AG08396 (cell line): ENCODE measurements at regions not wholly inside any gene's neighbourhood (a gene's known extent, or its start where the extent isn't known, plus 50 kb on each side); places are given as distances from the start of the nearest gene placed in this dataset.
A peak's percentile ranks its signal among the peaks of the same experiment; 100 is the strongest.

Experiments
- DNase-seq: peaks from one replicate; pipeline ENCODE4 v3.0.0; 2012; ENCODE audit warnings: low spot score, mixed read lengths

DNA sequence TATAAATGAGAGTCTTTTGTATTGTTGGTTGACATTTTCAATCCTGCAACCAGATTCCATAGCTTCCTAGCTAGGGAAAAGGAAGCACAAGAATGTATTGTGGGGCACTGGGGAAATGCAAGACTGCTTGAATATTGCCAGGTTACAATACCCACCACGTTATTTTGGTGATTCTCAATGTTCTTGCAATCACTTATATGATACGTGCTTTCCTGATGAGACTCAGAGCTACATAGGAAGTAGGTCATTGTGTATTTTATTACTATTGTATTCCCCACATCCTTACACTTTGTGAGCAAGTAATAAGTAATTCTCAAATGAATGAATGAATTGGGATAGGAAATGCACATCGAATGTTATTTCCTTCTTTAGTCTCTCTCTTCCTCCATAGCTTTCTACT lies 217.1 kb upstream of the CD180 start:
- DNase-seq, result no peak

- no peak for DNase-seq
Measured at GRCh38 chr5:67409126-67409777, 212.7 kb upstream of the CD180 start.

DNA sequence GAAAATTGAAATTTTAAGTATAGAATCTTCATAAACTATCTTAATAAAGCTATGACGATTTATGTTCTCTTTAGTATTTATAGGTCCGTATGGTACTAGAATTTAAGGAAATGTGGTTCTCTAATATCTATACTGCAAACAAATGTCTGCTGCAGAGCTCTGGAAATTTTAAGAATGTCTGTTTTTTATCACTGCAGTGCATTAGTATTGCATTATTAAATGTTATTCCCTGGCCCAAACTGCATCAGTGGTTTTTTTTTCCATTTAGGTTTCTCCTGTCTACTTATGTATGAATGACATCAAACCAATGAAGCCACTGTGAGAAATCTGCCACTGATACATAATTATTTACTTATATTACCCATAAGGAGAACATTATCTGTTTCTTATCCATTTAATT lies 211.4 kb upstream of the CD180 start:
- no peak for DNase-seq

DNA sequence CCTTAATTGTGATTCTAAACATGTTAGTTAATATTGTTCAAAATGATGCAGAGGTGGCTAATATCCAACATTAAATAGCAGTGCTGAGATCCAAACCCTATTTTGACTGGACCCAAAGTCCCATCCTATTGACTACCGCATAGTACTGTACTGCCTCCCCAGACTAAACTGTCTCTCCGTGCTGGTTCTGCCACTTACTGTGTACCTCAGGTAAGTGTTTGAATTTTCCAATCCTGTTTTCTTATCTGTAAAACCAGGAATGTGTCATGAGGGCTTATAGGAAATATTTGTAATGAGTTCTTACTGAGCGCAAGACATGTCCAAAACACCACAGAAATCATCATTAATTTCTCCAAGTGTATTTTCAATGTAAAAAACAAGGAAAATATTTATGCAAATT lies 209.2 kb upstream of the CD180 start:
- DNase-seq, result no peak

DNA sequence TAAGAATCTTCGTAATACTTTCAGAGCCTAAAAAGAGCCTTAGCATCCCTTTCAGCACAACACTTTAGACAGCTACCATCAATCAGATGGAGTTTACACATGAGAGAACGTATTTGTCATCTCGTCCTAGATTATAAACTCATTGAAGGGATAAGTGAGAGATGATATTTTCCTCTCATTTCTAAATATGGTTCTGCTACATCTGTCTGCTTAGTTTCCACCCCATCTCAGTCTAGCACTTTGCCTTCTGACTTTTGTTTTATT lies 208.4 kb upstream of the CD180 start:
- no peak for DNase-seq

GRCh38 chr5:67404256-67405100 lies 207.9 kb upstream of the CD180 start:
- DNase-seq, result peak; percentile 6

DNA sequence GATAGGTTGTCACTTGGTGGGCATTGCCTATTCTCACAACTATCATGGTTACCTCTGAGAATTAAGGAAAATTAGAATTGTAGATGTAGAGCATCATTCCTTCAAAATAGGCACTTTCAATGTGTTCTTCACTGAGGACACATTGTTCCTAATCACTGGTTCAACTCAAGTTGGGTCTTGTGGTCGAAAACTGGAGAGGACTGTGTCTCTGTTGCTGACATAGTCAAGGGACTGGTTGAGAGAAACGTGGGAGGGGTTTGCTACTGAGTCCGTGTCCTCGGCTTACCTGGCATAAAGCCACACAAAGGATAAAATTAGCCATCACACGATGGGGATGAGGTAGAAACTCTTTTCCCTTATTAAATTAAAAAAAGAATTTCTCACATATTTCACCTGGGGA lies 205.9 kb upstream of the CD180 start:
- no peak for DNase-seq

- DNase-seq, result no peak
Measured at GRCh38 chr5:67401172-67401571, 204.6 kb upstream of the CD180 start.

DNA sequence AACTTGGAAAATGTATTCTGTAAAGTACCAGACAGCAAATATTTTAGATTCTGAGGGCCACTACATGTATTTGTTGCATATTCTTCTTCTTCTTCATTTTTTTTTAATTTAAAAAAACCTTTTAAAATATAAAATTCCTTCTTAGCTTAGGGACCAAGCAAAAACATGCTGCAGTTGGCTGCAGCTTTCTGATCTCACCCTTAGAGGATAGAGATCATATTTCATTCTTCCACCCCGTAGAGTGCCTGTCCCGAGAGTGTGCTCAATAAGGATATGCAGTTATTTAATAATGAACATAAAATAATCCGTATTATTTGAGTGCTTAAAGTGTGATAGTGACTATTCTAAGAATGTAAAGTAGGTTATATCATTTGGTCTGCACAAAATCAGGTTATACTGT lies 204.2 kb upstream of the CD180 start:
- no peak for DNase-seq

DNA sequence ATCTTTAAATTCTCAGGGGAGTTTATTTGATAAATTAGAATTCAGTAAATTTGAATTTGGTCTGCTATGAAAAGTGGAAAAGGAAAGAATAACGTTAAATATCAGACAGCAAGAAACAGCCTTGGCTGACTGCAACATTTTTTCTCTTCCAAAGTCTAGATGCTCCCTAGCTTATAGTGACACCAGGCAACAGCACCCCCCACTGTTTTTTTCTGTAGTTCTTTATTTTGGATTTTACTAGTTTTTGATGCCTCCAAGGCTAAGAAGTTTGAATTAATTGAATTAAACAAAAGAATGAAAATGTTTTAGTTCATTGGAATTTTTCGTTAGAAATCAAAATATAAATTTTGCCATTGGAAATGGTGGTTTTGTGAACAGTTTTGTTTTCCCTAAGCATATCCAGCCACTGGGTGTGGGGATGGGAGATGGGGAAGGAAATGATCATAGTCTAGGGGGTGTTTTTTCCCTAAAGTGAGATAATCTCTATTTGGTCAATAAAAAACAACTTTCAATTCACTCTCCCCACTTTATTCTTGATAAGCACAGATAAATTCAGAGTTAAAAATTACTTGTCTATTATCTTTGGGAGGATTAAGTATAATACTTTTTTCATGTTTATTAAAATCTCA lies 199.3 kb upstream of the CD180 start:
- DNase-seq, result no peak

GRCh38 chr5:67393211-67393610 lies 196.6 kb upstream of the CD180 start:
- no peak for DNase-seq

DNA sequence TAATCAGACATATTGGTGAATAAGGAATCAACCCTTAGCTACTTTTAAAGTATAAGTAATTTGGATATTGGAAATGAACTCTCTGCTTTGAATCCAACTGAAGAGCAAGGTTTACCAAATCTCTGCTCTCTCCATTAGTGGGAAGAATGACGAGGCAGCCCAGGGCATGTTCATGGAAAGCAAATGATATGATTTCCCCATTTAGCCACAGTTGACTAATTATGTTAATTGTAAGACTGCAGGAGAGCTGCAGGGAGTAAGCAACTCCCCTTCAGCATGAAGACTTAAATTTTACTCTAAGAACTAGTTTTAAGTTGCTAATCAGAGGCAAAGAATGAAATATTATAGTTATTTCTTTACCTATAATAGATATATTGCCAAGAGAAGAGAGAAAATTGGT lies 194.3 kb upstream of the CD180 start:
- no peak for DNase-seq

DNA sequence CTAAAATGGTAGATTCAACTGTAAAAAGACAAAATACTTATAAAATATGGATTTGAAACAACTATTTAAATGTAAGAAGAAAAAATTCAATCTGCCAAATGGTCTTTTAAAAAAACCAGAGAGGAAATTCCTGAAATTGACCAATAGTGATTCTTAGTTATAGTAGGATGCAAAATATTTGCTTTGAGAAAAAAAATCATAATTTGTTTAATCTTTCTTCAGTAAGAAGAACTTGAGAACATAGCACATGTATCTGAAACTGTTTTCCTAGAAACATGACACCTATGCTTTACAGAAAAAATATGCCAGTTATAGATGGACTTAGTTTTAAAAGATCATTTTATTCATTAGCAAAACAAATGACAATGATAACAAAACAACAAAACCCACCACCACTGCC lies 186.9 kb upstream of the CD180 start:
- DNase-seq, result no peak

- DNase-seq, result no peak
Measured at GRCh38 chr5:67381236-67381880, 184.8 kb upstream of the CD180 start.

DNA sequence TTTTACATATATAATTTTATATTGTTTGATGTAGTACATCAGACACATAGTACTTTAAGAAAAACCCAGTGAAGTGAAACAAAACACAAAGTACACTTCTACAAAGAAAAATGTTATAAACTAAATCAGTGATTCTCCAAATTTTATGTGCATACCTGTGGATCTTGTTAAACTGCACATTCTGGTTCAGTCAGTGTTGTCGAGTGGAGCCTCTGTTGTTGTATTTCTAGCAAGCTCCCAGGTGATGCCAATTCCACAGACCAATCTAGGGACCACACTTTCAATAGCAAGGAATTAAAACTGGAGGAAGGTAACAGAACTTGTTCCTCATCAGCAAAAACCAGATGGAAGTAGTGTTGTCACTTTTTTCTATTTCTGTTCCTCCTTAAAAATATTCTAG lies 183.8 kb upstream of the CD180 start:
- DNase-seq, result no peak

GRCh38 chr5:67379753-67380152 lies 183.2 kb upstream of the CD180 start:
- DNase-seq, result no peak

DNA sequence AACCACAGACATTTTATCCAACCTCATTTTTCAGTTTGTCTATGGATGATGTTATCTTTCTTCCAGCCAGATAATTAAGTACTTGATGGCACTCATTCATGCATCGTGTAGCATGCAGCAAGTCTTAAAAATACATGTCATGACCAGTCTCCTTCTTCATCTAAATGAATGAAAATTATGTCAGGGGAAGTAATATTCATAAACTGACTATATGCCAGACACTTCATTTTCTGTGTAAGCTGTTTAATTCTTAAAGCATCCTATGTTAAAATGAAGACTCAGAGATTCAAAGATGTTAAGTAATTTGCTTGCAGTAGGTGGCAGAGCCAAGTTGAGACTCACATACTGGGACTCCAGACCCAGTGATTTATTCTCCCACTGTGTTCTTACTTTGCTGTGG lies 181.7 kb upstream of the CD180 start:
- DNase-seq, result no peak

GRCh38 chr5:67377631-67378030 lies 181.0 kb upstream of the CD180 start:
- no peak for DNase-seq

GRCh38 chr5:67375606-67376005 lies 179.0 kb upstream of the CD180 start:
- no peak for DNase-seq

DNA sequence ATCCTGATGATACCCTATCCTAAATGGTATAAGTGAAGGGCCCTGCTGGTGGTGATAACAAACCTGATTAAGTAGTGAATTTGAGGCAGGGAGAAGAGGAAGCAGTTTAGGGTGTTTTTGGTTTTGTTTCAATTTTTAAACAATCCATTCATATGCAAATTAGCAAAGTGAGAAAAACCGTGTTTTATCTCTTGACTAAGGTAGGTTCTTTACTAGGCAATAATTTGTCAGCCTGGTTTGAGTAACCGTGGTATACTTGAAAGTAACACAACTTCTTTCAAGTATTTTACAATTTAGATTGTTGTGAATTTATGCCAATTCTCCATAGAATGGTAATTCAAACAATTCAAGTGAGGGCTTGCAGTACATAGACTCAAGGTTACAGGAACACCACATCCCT lies 177.8 kb upstream of the CD180 start:
- DNase-seq, result no peak

GRCh38 chr5:67373518-67373917 lies 176.9 kb upstream of the CD180 start:
- no peak for DNase-seq

DNA sequence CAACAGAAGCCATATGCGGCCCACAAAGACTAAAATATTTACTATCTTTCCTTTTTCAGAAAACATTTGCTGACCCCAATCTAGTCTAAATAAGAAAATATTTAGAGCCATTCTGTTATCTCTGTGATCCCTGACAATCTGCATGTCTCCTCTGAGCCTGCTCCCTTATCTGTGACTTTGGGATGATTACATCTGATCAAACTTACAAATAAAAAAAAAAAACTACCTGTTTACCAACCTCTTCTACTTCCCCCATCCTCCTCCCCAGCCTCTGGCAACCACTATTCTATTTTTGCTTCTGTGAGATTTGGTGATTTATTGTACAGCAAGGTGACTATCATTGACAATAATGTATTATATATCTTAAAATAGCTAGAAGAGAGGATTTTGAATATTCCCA lies 176.3 kb upstream of the CD180 start:
- DNase-seq, result no peak

DNA sequence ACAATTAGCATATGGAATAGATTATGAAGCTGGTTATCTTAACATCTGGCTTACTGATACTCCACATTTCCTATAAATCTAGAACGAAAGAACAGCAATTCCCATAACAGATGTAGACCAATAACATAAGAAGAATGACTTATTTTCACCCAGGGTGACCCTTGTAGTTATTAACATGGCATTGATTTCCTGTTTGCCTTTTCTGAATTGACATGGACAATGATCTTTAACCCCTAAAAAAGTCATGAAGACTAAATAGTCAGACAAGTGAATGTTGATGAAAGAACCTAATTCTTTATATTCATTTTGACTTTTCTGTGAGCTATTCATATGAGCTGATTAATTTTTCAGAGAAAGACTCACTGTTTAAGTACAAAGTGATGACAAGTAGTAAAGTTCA lies 175.3 kb upstream of the CD180 start:
- no peak for DNase-seq
